ENCODE measurements at regions not wholly inside any gene's neighbourhood (a gene's known extent, or its start where the extent isn't known, plus 50 kb on each side); places are given as distances from the start of the nearest gene placed in this dataset.
A peak's percentile ranks its signal among the peaks of the same experiment; 100 is the strongest.
"Not testable (repeated sequence)": the region's sequence is repeated elsewhere in the genome, so short reads cannot be mapped to it uniquely, and the experiment has no call there.

DNA sequence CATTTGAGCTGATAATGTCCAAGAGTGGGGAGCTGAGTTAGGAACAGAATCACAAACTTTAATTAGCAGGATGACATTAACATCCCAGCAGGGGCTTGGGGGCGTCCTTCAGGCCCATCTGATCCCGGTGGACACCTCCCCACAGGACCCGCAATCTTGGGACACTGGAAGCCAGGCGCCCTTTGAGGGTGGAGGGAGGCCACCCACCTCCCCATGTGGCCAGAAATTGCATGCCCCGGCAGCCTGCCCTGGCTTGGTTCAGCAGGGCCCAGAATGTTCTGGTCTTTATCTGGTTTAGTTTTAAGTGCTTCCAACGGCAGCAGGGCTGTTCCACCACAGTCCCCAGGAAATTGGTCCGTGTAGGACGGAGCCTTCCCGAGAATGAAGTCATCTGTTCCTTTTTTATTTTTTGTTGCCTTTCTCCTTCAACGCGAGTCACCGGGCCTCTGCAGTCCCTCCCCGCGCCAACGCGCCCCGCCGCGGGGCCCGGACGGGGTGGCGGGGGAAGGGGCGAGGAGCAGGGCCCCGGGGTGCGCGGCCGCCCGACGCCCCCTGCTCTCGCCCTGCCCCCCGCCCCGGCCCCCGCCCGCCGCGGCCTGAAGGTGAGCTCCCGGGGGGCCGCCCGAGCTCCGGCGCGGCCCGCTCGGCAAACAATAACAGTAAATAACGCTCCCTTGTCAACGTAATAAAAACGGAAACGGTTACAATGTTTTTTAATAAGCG, 207.9 kb downstream of the C9orf50 start:
- DNase-seq (ENCODE audit: low read depth) = peak; percentile 84
- H3K4me3 ChIP-seq (ENCODE audit: low read length) = peak overlapping the region; percentile 42
- TF ChIP-seq, protein P1, sequence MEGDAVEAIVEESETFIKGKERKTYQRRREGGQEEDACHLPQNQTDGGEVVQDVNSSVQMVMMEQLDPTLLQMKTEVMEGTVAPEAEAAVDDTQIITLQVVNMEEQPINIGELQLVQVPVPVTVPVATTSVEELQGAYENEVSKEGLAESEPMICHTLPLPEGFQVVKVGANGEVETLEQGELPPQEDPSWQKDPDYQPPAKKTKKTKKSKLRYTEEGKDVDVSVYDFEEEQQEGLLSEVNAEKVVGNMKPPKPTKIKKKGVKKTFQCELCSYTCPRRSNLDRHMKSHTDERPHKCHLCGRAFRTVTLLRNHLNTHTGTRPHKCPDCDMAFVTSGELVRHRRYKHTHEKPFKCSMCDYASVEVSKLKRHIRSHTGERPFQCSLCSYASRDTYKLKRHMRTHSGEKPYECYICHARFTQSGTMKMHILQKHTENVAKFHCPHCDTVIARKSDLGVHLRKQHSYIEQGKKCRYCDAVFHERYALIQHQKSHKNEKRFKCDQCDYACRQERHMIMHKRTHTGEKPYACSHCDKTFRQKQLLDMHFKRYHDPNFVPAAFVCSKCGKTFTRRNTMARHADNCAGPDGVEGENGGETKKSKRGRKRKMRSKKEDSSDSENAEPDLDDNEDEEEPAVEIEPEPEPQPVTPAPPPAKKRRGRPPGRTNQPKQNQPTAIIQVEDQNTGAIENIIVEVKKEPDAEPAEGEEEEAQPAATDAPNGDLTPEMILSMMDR (conservative IDR thresholded peaks at IDR 0.05; ENCODE audit: low read length) = 0 out of 2 replicates have a peak, but pooled peaks have one; percentile 15

DNA sequence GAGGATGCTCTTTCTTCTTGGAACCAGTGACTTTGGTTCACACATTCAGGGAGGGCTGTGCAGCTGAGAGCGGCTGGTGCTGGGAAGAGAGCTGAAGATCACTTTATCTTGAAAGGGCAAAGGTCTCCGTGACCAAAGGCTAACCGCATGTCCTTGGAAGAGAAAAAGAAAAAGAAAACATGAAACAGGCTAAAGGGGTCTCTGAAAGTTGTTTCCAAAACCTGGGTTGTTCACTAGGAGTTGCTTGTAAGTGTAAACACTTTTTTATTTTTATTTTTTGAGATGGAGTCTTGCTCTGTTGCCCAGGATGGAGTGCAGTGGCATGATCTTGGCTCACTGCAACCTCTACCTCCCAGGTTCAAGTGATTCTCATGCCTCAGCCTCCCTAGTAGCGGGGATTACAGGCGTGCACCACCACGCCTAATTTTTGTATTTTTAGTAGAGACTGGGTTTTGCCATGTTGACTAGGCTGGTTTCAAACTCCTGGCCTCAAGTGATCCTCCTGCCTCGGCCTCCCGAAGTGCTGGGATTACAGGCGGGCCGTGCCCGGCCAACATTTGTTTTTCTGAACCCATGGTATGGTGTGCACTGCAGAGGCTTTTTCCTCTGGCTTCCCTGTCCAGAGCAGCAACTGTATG, 208.6 kb downstream of the C9orf50 start:
- not testable (repeated sequence) for H3K4me3 ChIP-seq (ENCODE audit: low read length); DNase-seq (ENCODE audit: low read depth)

DNA sequence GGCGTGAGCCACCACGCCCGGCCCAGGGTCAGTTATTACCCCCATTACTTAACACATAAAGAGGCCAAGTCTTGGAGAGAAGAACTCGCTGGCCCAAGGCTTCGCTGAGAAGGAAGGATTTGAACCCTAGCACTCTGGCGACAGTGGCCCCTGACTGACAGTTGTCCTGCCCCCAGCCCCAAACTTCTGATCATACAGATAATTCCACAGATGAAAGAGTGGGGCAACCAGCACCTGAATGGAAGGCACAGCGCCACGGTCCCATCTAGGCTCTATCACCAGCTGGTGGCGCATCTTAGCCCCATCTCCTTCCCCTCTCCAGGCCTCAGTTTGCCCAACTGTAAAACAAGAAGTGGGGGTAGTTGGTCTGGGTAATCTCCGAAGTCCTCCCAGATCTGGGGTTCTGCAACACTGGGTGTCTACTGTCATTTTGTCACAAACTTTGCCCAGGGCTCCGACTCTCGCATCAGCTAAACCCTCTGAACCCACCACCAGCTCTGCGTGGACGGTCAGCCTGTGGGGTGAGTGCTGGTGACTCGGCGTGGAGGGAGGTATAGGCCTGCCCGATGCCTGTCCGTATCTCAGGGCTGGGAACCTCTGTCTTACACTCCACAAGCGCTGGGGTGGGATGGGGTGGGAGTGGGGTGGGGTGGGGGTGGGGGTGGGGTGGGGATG, 209.3 kb downstream of the C9orf50 start:
- DNase-seq (ENCODE audit: low read depth) = no peak
- H3K4me3 ChIP-seq (ENCODE audit: low read length) = no peak overlapping the region
- TF ChIP-seq, protein P1 (conservative IDR thresholded peaks at IDR 0.05; ENCODE audit: low read length) = no peak

DNA sequence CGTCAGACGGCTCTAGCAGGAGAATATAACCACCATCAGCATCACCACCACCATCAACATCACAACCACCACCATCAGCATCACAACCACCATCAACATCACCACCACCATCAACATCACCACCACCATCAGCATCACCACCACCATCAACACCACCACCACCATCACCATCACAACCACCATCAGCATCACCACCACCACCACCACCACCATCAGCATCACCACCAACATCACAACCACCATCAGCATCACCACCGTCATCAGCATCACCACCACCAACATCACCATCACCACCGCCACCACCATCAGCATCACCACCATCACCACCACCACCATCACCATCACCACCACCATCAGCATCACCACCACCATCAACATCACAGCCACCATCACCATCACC, 210.7 kb downstream of the C9orf50 start:
- TF ChIP-seq, protein P1 (conservative IDR thresholded peaks at IDR 0.05; ENCODE audit: low read length) = no peak
- no peak for DNase-seq (ENCODE audit: low read depth)
- no peak overlapping the region for H3K4me3 ChIP-seq (ENCODE audit: low read length)

DNA sequence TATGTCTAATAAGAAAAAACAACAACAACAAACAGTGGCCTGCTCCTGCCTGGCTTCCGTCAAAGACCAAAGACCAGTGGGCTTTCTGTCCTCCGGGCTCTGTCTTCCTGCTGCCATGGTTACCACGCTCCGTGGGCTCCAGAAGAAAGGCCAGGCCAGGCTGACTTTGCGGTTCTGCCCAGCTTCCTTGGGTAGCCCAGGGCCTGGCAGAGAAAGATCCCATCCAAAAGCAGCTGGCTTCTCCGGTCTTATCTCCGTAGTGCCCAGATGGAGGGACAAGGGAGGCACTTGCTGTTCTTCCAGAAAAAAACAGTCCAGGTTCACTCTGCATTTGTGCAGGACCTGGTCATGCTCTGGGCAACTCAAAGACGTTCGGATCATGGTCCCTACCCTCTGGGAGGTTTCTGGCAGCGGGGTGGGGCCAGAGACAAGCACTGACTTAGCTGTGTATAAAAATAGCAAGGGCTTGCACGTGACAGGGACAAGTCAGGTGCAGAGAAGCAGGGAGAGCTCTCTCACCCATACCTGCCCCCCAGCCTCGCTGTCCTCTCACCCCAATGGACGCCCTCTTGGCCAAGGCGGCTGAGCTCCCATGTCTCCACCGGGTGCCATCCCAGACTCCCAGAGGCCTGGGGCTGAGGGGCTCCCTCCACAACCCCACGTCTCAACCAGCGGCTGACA, 212.2 kb downstream of the C9orf50 start:
- TF ChIP-seq, protein P1 (conservative IDR thresholded peaks at IDR 0.05; ENCODE audit: low read length) = no peak
- no peak for DNase-seq (ENCODE audit: low read depth)

DNA sequence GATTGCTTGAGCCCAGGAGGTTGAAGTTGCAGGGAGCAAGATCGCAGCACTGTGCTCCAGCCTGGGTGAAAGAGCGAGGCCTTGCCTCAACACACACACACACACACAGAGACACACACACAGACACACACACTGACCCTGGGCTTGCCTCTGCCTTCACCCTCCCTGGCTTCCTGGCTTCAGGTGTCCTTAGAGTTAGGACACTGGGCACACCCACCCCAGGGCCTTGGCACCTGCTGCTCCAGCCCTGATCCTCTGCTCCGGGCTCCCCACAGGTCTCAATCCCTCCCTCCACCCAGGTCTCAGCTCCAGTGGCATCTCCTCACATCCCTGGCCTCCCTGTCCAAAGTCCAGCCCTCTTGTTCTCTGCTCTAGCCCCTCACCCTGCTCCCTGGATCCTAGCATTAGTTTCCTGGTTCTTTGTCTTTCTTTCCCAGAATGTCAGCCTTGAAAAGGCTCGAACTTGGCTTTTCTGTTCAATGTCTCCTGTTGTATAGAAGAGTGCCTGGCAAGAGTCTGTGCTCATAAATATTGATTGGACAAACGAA, 212.9 kb downstream of the C9orf50 start:
- no peak overlapping the region for H3K4me3 ChIP-seq (ENCODE audit: low read length)
- TF ChIP-seq, protein P1 (conservative IDR thresholded peaks at IDR 0.05; ENCODE audit: low read length) = no peak
- DNase-seq (ENCODE audit: low read depth) = no peak

More for the DNA sequence above, 212.2 kb downstream of the C9orf50 start:
- no peak overlapping the region for H3K4me3 ChIP-seq (ENCODE audit: low read length)
